ENCODE measurements at regions not wholly inside any gene's neighbourhood (a gene's known extent, or its start where the extent isn't known, plus 50 kb on each side); places are given as distances from the start of the nearest gene placed in this dataset.

DNA sequence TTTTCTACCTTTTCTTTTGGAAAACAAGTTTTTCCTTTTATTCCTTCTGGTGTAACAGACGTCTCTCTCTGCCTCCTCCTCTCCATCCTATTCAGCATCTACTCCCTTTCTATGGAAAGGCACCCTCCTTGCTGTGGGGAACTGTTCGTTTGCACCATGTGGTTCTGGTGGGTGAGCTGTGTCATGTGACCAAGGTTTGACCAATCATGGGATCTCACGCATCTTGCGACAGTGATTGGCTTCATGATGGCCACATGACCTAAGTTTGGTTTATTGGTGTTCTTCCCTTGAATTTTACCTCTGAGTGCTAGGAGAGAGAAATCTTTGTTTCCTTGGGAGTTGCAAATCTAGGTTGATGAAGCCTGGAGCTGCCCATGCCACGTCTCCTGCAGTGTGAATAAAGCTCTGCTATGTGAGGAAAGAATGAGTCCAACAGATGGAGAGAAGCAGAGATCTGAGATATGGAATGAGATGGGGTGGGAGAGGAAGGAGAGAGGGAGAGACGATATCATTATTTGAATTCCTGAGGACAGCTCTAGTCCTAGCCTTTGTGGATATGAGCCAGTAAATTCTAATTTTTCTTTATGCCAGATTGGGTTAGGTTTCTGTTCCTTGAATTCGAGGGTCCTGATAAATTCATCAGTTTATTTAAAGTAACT is 178.8 kb upstream of the IL12B start:
- TF ChIP-seq, protein P1, sequence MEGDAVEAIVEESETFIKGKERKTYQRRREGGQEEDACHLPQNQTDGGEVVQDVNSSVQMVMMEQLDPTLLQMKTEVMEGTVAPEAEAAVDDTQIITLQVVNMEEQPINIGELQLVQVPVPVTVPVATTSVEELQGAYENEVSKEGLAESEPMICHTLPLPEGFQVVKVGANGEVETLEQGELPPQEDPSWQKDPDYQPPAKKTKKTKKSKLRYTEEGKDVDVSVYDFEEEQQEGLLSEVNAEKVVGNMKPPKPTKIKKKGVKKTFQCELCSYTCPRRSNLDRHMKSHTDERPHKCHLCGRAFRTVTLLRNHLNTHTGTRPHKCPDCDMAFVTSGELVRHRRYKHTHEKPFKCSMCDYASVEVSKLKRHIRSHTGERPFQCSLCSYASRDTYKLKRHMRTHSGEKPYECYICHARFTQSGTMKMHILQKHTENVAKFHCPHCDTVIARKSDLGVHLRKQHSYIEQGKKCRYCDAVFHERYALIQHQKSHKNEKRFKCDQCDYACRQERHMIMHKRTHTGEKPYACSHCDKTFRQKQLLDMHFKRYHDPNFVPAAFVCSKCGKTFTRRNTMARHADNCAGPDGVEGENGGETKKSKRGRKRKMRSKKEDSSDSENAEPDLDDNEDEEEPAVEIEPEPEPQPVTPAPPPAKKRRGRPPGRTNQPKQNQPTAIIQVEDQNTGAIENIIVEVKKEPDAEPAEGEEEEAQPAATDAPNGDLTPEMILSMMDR (IDR thresholded peaks at IDR 0.05) = no peak
- TF ChIP-seq POLR2AphosphoS5 (IDR thresholded peaks at IDR 0.05) (no peak), POLR2A (IDR thresholded peaks at IDR 0.05) (no peak)
- 77% methylated on average over 7 of the region's 7 CpGs for WGBS
- H3K27ac ChIP-seq = peak overlapping the region; percentile 16 to 47
- no peaks in the 10 kb centered on the region for H3K27me3 ChIP-seq (replicated peaks; ENCODE audit: insufficient read depth)
- peaks cover 17% of the 10 kb centered on the region for H3K4me1 ChIP-seq (replicated peaks)
- no peak for DNase-seq (ENCODE audit: low spot score)
- no peaks in the 10 kb centered on the region for H3K9me3 ChIP-seq
- no peak overlapping the region for H3K4me3 ChIP-seq
- no peaks in the 10 kb centered on the region for H3K36me3 ChIP-seq
- intact Hi-C loops (cut with DNase I) = no loop called here

- Histone ChIP-seq H3K27me3 (replicated peaks; ENCODE audit: insufficient read depth) (no peaks in the 10 kb centered on the region), H3K4me3 (no peak overlapping the region), H3K9me3 (no peaks in the 10 kb centered on the region), H3K27ac (peak overlapping the region; percentile 47 to 73), H3K4me1 (replicated peaks) (peaks cover 17% of the 10 kb centered on the region), H3K36me3 (no peaks in the 10 kb centered on the region)
- TF ChIP-seq POLR2A (IDR thresholded peaks at IDR 0.05) = no peak
- TF ChIP-seq, protein P1 (IDR thresholded peaks at IDR 0.05) = no peak
- TF ChIP-seq POLR2AphosphoS5 (IDR thresholded peaks at IDR 0.05) = peak; percentile 72
- 27% methylated on average over 3 of the region's 3 CpGs for WGBS
- peak; percentile 79 for DNase-seq (ENCODE audit: low spot score)
- intact Hi-C loops (cut with DNase I) = loop anchor here (2.0 kb wide), 1 partner anchor 59 kb away; no protein-coding TSS in a partner anchor
Measured at GRCh38 chr5:159510282-159510681, 180.0 kb upstream of the IL12B start.

DNA sequence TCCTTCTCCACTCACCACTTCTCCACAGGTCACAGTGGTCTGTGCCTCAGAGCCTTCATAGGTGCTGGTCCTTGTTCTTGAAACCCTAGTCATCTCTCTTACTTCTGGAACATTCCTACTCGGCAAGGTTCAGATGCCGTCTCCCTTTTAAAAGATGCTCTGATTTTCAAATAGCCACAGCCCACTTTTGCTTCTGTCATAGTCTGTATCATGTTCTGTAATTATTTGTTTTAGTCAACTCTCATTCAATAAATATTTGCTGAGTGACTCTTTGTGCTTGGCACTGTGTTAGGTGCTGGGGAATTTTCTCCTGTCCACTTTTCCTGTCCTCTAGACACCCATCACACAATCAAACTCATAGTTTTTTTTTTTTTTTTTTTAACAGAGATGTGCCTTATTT is 181.3 kb upstream of the IL12B start:
- Histone ChIP-seq H3K4me1 (replicated peaks) (peaks cover 17% of the 10 kb centered on the region), H3K27me3 (replicated peaks; ENCODE audit: insufficient read depth) (no peaks in the 10 kb centered on the region), H3K4me3 (no peak overlapping the region), H3K27ac (peak overlapping the region; percentile 26 to 73), H3K36me3 (no peaks in the 10 kb centered on the region), H3K9me3 (no peaks in the 10 kb centered on the region)
- peak; percentile 58 for DNase-seq (ENCODE audit: low spot score)
- TF ChIP-seq POLR2AphosphoS5 (IDR thresholded peaks at IDR 0.05) (peak; percentile 87), POLR2A (IDR thresholded peaks at IDR 0.05) (no peak)
- TF ChIP-seq, protein P1 (IDR thresholded peaks at IDR 0.05) = no peak
- 29% methylated on average over 2 of the region's 2 CpGs for WGBS
- intact Hi-C loops (cut with DNase I) = loop anchor here (2.0 kb wide), 1 partner anchor 61 kb away; no protein-coding TSS in a partner anchor

GRCh38 chr5:159512064-159512463 is 181.8 kb upstream of the IL12B start:
- H3K27ac ChIP-seq = peak overlapping the region; percentile 26 to 73
- WGBS = 99% methylated on average over 3 of the region's 3 CpGs
- TF ChIP-seq POLR2AphosphoS5 (IDR thresholded peaks at IDR 0.05) = no peak
- TF ChIP-seq, protein P1 (IDR thresholded peaks at IDR 0.05) = no peak
- TF ChIP-seq POLR2A (IDR thresholded peaks at IDR 0.05) = no peak
- peaks cover 17% of the 10 kb centered on the region for H3K4me1 ChIP-seq (replicated peaks)
- H3K27me3 ChIP-seq (replicated peaks; ENCODE audit: insufficient read depth) = no peaks in the 10 kb centered on the region
- DNase-seq (ENCODE audit: low spot score) = no peak
- H3K9me3 ChIP-seq = no peaks in the 10 kb centered on the region
- no peak overlapping the region for H3K4me3 ChIP-seq
- H3K36me3 ChIP-seq = no peaks in the 10 kb centered on the region
- intact Hi-C loops (cut with DNase I) = no loop called here

GRCh38 chr5:159514229-159514810 is 184.0 kb upstream of the IL12B start:
- no peak for DNase-seq (ENCODE audit: low spot score)
- Histone ChIP-seq H3K36me3 (no peaks in the 10 kb centered on the region), H3K27me3 (replicated peaks; ENCODE audit: insufficient read depth) (no peaks in the 10 kb centered on the region), H3K9me3 (no peaks in the 10 kb centered on the region), H3K4me3 (no peak overlapping the region), H3K4me1 (replicated peaks) (peaks cover 26% of the 10 kb centered on the region), H3K27ac (no peak overlapping the region)
- TF ChIP-seq POLR2AphosphoS5 (IDR thresholded peaks at IDR 0.05) (no peak), POLR2A (IDR thresholded peaks at IDR 0.05) (no peak)
- TF ChIP-seq, protein P1 (IDR thresholded peaks at IDR 0.05) = no peak
- WGBS = 81% methylated on average over 14 of the region's 14 CpGs
- intact Hi-C loops (cut with DNase I) = no loop called here
